NCI-H1694 (cell line): ENCODE measurements at regions not wholly inside any gene's neighbourhood (a gene's known extent, or its start where the extent isn't known, plus 50 kb on each side); places are given as distances from the start of the nearest gene placed in this dataset.

Source experiments
- DNase-seq: peaks from one replicate; lab custom pipeline; 2025; lab: John Stamatoyannopoulos, UW

GRCh38 chr4:111499706-111500105 lies 645.5 kb upstream of the FAM241A start:
- DNase-seq = no peak

GRCh38 chr4:111500858-111501257 lies 644.4 kb upstream of the FAM241A start:
- no peak for DNase-seq

DNA sequence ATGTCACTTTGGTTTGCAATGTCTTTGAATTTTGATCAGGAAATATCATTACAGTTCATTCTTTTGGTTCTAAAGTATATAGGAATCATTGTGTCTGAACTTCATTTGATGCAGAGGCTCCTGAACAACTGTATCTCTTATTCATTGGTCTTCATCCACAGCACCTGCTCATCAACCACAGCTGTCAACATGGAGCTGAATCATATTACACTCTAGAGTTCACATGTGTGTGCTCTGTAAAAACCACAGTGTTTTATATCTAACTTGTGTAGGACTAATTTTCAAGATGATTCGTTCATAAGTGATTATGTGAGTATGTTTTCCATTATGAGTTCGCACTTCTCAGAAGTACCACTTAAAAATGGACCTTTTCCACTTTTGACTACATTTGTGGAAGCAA lies 643.3 kb upstream of the FAM241A start:
- no peak for DNase-seq

- no peak for DNase-seq
Observed at GRCh38 chr4:111502626-111503025, 642.6 kb upstream of the FAM241A start.

- no peak for DNase-seq
Observed at GRCh38 chr4:111506706-111507105, 638.5 kb upstream of the FAM241A start.

DNA sequence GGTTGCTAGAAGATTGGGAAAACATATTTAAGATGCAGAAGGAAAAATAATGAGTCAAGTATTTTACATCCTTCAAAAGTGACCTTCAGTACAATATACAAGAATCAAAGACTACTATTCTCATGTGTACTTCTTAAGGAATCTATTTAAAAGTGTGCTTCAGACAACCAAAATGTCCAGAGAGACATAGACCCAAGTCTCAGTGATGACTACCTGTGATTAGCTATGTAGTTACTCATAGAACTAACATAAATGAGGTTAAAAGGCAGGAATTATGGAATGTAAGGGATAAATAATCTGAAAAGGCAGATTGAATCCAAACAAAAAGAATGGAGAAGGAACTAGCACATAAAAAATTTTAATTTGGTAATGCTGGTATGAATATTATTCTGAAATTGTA lies 634.7 kb upstream of the FAM241A start:
- no peak for DNase-seq

GRCh38 chr4:111512081-111512783 lies 633.0 kb upstream of the FAM241A start:
- no peak for DNase-seq

DNA sequence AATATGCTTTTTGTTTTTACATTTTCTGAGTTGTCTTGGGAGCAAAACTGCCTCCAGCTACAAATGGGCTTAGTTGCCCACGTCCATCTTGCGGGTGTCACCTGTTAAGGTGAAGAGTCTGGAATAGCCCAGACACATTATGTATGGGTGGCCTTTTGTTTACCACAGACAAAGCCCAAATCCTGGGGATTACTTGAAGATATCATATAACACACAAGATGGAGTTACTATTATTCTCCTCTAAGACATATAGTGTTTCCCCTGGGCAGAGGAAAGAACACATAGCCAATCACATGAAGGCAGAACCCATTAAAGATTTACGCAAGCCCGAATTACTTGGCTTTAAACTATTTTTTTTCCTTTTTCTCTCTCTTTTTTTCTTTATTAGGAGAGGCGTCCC lies 625.6 kb upstream of the FAM241A start:
- no peak for DNase-seq

GRCh38 chr4:111530446-111530845 lies 614.8 kb upstream of the FAM241A start:
- DNase-seq = no peak

DNA sequence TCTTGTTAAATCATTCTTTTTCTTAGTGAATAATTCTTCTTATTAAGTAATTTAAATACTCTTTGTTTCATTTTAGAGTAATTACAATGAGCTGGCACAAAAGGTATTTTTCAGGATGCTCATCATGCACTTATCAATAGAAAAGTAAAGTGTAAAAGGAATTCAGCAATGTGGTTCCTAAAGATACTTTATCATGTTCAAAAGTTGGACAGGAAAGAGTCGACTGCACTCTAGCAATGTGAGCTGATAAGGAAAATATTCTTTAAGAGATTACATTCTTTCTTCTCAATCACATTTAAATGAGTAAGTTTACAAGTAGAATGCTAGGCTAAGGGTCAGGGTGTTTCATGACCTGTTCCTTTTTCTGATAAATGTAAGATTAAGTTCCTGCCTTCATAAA lies 609.5 kb upstream of the FAM241A start:
- DNase-seq = no peak

- no peak for DNase-seq
Observed at GRCh38 chr4:111537165-111537564, 608.1 kb upstream of the FAM241A start.

GRCh38 chr4:111537871-111538270 lies 607.4 kb upstream of the FAM241A start:
- DNase-seq = no peak

DNA sequence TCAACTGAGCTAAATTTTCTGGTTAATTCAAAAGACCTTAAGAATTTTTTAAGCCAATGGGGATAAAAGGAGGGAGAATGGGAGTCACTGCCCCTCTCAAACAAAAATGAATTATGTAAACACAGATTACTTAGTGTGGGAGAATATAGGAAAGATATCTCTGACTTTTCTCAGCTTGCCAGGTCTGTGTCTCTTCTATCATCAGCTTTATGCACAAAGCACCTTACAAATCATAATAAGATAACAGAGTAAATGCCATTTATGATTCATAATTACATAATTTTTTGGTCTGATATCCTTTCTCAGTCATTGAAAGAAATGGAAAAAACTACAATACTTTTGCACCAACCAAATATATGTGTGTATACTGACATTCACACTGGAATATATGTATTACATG lies 604.6 kb upstream of the FAM241A start:
- DNase-seq = no peak

GRCh38 chr4:111542056-111542455 lies 603.2 kb upstream of the FAM241A start:
- no peak for DNase-seq

DNA sequence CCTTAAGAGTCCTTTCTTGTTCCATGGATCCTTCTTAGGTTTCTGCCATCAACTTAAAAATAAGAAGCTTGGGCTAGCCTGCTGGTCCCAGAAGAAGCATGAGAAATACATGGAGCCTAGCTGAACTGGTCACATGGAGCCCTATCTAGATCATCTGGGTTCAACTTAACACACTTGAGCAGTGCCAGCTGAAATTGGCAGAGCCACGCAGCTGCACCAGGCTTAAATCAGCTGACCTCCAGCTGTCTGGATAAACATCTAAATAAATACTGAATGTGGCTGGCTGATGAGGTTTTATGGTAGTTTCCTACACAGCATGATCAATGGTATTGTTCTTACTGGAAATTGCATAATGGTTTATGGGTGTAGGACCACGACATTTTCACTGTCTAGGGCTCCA lies 598.4 kb upstream of the FAM241A start:
- no peak for DNase-seq

GRCh38 chr4:111556141-111556781 lies 589.0 kb upstream of the FAM241A start:
- no peak for DNase-seq

DNA sequence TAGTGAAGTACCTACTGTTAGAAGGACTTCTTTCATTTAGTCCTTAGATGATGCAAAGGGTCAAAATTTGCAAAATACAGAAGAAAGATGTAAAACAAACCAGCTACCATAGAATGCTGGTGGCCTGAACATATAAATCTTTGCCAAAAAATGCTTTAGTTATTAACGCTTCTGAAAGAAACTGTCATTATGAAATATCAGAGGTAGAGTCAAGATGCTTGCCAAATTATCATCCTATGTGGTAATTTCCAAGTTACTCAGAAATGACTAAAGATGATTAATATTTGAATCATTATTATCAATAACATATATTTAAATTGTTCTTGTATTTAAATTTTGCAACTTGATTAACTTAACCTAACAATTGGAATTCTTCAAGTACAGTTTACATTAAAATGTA lies 588.4 kb upstream of the FAM241A start:
- DNase-seq = no peak

DNA sequence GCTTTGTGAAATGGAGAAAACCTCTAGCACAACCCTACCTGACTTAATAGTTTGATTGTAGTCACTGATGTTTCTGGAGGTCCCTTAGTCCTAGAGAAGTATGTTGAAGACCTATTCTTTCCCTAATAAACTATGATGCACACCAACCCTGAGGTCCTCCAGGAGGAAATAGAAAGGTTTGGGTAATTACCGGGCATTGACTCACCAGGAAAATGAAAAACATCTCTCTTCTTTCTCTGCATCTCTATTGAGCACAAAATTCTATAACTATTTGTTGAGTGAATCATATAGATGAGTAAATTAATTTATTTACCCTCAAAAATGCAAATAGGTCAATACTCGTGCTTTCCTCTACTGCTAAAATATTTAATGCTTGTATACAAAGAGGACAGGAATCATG lies 582.4 kb upstream of the FAM241A start:
- DNase-seq = no peak

DNA sequence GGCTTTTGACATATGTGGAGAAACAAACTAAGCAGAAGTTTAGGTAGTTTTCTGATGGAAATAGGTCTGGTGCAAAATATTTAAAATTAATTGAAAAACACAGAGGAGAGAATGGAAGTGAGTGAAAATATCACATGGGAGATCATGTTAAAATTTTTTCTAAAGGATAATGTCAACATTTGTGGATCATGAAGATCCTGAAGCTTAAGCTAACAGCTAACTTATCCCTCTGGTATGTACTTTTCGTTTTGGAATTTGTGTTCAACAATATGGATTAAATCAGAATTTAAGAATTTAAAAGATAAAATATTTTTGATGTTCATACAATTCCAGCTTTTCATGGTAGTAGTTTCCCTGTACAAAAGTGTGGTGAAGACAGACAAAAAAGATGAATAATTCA lies 572.8 kb upstream of the FAM241A start:
- no peak for DNase-seq

GRCh38 chr4:111573386-111573785 lies 571.9 kb upstream of the FAM241A start:
- no peak for DNase-seq

GRCh38 chr4:111579767-111580166 lies 565.5 kb upstream of the FAM241A start:
- no peak for DNase-seq

GRCh38 chr4:111595456-111595855 lies 549.8 kb upstream of the FAM241A start:
- DNase-seq = no peak

DNA sequence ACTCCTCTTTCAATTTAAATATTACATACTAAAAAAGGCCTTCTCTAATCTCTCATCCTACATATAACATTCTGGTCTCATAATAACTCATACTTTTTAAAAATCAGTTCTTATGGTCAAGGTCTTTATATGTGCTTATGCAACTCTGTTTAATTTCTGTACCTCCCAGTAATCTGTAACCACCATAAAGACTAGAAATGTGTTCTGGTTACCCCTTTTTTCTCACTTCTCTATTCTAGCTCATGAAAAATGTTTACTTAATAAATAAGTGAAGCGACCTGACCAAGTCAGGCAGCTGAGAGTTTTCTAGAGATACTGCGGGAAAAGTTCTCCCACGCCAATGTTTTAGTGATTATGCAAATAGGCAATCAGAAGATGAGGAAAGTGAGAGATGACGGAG lies 548.8 kb upstream of the FAM241A start:
- no peak for DNase-seq

DNA sequence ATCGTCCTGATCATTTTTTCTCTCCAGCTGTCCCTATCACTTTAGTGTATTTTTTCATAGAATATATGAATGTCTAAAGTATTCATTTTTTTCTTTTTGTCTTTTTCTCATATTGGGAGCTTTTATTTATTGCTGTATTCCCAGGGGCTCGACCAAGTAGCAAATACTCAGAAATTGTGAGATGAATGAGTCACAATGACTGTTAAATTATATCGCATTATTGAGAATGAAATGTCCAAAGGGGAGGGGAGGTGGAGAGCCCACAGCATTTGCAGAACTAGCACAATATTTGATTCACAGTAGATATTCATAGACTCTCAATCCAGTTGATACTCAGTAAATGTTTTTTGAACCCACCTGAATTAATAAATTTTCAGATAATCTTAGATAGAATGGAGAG lies 543.6 kb upstream of the FAM241A start:
- no peak for DNase-seq
